Left renal cortex interstitium (tissue), 4 donors: ENCODE measurements at regions not wholly inside any gene's neighbourhood (a gene's known extent, or its start where the extent isn't known, plus 50 kb on each side); places are given as distances from the start of the nearest gene placed in this dataset.
"Not testable (repeated sequence)": the region's sequence is repeated elsewhere in the genome, so short reads cannot be mapped to it uniquely, and the experiment has no call there.

Source experiments
- DNase-seq, 4 donors: peaks; one replicate each; pipeline ENCODE4 v3.0.0-alpha.2; 2013; ENCODE audit warnings: low read depth in 4 of 4, low spot score in 2 of 4, missing footprints in 1 of 4

GRCh38 chr13:73335210-73335609, 276.4 kb downstream of the KLF5 start:
- DNase-seq = no peak

- no peak for DNase-seq
Measured at GRCh38 chr13:73334445-73334844, 275.6 kb downstream of the KLF5 start.

- no peak for DNase-seq
Measured at GRCh38 chr13:73331556-73331955, 272.8 kb downstream of the KLF5 start.

- no peak for DNase-seq
Measured at GRCh38 chr13:73329355-73329754, 270.6 kb downstream of the KLF5 start.

- DNase-seq = no peak
Measured at GRCh38 chr13:73327579-73327978, 268.8 kb downstream of the KLF5 start.

GRCh38 chr13:73325723-73326558, 267.1 kb downstream of the KLF5 start:
- peak in 3 of 4 donors; percentile 29 to 51 (median 36) for DNase-seq

GRCh38 chr13:73324842-73325722, 266.3 kb downstream of the KLF5 start:
- DNase-seq = peak in 1 of 4 donors; percentile 11

- no peak for DNase-seq
Measured at GRCh38 chr13:73323615-73324014, 264.8 kb downstream of the KLF5 start.

- no peak for DNase-seq
Measured at GRCh38 chr13:73321043-73321442, 262.2 kb downstream of the KLF5 start.

GRCh38 chr13:73317140-73317539, 258.3 kb downstream of the KLF5 start:
- DNase-seq = no peak

- DNase-seq = no peak
Measured at GRCh38 chr13:73310366-73310765, 251.6 kb downstream of the KLF5 start.

- DNase-seq = no peak
Measured at GRCh38 chr13:73307481-73307880, 248.7 kb downstream of the KLF5 start.

GRCh38 chr13:73306688-73307087, 247.9 kb downstream of the KLF5 start:
- no peak for DNase-seq

- DNase-seq = no peak
Measured at GRCh38 chr13:73304442-73304841, 245.6 kb downstream of the KLF5 start.

GRCh38 chr13:73303851-73304250, 245.0 kb downstream of the KLF5 start:
- no peak for DNase-seq

GRCh38 chr13:73301622-73302021, 242.8 kb downstream of the KLF5 start:
- DNase-seq = not testable (repeated sequence)

- DNase-seq = no peak
Measured at GRCh38 chr13:73300718-73301425, 242.1 kb downstream of the KLF5 start.

- no peak for DNase-seq
Measured at GRCh38 chr13:73299787-73300186, 241.0 kb downstream of the KLF5 start.

GRCh38 chr13:73293913-73294523, 235.2 kb downstream of the KLF5 start:
- no peak for DNase-seq

- no peak for DNase-seq
Measured at GRCh38 chr13:73292127-73292526, 233.3 kb downstream of the KLF5 start.

GRCh38 chr13:73290844-73291243, 232.0 kb downstream of the KLF5 start:
- DNase-seq = no peak
